GM03348 (cell line): ENCODE measurements at regions not wholly inside any gene's neighbourhood (a gene's known extent, or its start where the extent isn't known, plus 50 kb on each side); places are given as distances from the start of the nearest gene placed in this dataset.
A peak's percentile ranks its signal among the peaks of the same experiment; 100 is the strongest.
"Not testable (repeated sequence)": the region's sequence is repeated elsewhere in the genome, so short reads cannot be mapped to it uniquely, and the experiment has no call there.

Source experiments
- DNase-seq: peaks from one replicate; pipeline ENCODE4 v3.0.0; 2012; ENCODE audit warnings: low spot score

- no peak for DNase-seq
Observed at GRCh38 chrX:93868289-93868965, 194.4 kb downstream of the FAM133A start.

GRCh38 chrX:93874554-93874953 is 200.5 kb downstream of the FAM133A start:
- peak; percentile 8 for DNase-seq

DNA sequence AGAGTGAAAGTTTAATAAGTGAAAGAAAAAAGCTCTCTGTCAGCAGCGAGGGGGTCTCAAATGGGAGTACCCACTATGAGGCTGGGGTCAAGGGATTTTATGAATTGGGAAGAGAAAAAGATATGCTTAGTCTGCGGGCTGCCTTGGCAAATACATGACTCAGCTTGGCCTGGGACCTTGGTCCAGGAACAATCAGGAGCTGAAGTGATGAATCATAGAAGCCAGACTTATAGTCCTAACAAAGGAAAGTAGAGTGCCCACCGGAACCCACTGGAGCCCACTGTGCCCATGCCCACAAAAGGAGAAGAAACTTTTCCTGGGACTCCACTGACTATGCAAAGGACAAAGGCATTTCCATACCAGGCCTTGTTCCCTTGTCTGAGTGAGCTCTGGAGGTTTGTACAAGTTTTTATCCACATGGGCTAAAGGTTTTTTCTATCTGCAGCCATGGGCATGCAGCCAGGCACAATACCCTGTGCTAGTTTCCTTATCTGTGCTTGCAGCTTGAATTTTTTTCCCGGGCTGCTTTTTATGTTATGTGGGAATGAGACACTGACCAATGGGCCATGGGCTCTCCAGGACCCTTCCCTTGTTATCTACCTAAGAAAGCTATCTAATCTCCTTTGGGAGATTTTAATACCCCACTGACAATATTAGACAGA is 201.7 kb downstream of the FAM133A start:
- no peak for DNase-seq

- not testable (repeated sequence) for DNase-seq
Observed at GRCh38 chrX:93921041-93921440, 247.0 kb downstream of the FAM133A start.

DNA sequence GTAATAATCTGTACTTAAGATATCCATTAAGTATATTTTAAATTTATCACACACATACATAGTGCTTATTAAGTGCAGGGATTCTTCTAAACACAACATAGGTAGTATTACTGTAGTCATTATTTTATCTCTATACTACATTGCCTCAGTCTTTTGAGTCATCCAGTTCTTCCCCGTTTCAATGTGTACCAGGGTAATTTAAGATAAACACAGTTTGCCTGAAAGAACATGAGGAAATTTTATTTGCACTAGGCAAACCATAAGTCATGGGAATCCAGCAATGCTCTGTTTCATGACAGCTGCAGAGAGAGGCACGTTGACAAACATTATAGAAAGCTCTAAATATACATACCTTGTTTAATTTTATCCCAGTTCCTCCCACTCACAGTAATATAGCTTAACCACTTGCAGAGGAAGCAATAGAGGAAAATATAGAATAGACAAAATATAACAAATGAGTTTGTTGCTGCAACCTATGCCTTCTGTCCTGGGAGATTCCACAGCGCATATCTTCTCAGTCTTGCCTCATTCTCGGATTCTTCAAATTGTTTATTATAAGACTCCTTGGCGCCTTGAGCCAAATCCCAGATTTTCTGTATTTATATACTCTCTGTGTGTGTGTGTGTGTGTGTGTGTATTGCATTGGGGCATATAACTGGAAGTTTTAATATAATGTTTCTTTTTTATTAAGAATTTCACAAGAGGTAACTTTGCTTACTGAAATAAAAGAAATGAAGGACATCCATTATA is 258.6 kb downstream of the FAM133A start:
- no peak for DNase-seq

DNA sequence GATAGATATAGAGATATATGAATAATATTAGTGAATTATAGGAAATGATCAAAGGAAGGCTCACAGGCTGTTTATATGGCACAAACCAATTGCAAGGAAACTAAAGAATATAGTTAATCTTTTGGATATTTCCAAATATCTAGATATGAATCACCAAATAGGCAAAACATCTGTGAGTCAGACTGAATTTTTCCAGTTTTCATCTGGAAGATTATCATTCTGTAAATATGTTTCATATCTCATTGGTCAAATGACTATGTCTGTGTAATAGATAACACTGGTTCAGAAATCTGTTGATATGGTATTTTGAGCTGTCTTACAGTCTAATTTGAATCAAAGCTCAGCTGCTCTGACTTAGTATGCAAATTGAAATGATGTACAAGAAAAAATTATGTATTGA is 303.6 kb downstream of the FAM133A start:
- DNase-seq, result no peak

DNA sequence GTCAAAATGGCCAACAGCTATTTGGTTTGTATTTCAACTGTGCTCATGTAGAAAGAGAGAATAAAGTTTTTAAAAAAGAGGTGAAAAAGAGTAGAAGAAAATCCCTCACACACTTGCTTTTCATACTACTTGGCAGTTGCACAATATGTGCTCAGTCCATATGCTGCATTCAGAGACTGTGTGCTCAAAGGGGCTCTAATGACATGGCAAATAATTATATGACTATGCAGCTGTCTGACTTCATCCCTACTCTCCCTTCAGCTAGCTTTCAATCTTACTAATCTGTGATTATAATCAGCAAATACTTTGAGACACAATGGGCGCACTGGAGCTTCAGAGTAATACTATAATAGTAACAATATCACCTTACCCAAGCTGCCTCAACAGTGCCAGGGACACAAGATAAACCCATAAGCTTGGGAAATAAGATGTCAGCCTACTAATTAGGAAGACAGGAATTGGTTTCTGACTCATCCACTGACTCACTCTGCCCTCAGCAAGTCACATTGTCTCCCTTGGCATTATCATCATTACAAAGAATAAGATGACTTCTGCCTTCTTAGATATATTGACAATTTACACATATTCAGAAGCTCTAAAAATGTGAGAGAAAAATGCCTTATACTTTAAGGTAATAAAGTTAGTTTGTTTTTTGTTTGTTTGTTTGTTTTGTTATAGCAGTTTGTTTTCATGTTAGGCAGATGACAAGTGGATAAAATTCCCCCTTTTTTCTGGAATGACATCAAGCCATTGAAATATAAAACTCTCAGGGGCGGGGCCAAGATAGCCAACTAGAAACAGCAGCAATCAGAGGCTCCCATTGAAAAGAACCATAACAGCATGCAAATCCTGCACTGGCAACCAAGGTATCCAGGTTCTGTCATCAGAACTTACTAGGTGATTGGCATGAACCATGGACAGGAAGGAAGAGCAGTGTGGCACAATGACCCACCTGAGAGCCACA is 311.6 kb downstream of the FAM133A start:
- no peak for DNase-seq
